ENCODE measurements at regions not wholly inside any gene's neighbourhood (a gene's known extent, or its start where the extent isn't known, plus 50 kb on each side); places are given as distances from the start of the nearest gene placed in this dataset.

GRCh38 chr15:39183164-39183881 lies 397.6 kb upstream of the THBS1 start:
- no peak for DNase-seq (ENCODE audit: low read depth)

DNA sequence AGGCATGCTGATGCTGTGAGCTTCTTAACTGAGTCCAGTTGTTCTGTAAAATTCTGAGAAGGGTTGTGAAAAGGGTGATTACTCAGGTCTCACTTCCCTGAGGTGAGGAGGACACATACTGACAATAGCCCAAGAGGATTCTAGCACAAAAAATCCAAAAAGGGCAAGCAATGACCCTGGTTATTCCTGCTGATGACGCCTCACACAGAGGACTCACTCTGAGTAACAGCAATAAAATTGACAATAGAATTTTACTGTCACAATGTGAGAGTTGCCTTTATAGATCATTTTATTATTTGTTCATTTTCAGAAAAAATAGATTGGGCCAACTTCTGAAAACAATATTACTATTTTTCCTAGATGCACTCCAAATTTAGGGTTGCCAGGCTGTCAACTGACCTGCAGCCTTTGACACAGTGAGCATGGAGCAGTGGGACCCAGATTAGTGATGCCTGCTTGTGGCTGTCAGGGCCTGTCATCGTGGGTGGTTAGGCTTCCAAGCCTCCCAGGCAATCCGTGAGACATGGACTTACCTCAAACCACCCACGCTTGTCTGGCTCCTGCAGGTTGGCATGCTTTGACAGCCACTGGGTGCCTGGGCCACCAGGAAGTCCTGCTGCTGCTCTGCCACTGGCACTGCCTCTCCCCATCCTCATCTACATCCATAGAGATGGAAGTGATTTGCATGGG lies 396.0 kb upstream of the THBS1 start:
- no peak for DNase-seq (ENCODE audit: low read depth)

DNA sequence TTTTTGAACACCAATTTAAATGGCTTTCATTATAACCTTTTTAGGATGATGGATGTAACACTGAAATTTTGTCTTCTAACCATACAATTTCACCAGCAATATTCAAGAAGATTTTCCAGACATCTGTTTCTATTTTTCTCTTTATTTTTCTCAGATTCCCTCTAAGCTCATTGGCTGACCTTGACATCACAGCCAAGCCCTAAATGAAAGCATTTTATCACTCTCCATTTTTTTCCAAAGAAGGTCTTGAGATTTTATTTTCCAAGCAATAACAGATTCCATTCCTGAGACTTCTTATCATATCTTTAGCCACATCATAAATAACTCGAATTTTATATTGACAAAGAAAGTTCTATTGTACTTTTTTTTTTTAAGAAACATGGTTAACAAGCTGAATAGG lies 392.6 kb upstream of the THBS1 start:
- DNase-seq (ENCODE audit: low read depth), result no peak

- DNase-seq (ENCODE audit: low read depth), result no peak
Measured at GRCh38 chr15:39188930-39189329, 391.9 kb upstream of the THBS1 start.

DNA sequence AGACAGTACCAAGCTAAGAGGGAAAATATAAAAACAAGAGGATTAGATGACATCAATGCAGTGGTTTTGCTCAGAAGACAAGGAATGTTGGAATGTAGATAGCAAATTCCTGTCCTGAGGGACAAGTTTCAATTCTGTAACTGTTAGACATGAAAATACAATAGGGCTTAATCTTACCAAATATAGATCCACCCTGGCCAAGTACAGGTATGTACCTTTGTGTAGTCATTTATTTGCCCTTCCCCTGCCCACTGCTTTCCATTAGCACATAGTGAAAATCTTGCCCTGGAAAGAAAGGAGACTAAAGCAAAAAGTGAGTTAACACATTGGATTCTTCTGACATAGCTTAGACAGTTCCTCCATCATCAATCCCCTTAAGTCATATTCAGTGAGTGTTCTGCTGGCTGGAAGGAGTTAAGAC lies 389.0 kb upstream of the THBS1 start:
- DNase-seq (ENCODE audit: low read depth), result no peak

GRCh38 chr15:39192351-39192750 lies 388.5 kb upstream of the THBS1 start:
- DNase-seq (ENCODE audit: low read depth), result no peak

DNA sequence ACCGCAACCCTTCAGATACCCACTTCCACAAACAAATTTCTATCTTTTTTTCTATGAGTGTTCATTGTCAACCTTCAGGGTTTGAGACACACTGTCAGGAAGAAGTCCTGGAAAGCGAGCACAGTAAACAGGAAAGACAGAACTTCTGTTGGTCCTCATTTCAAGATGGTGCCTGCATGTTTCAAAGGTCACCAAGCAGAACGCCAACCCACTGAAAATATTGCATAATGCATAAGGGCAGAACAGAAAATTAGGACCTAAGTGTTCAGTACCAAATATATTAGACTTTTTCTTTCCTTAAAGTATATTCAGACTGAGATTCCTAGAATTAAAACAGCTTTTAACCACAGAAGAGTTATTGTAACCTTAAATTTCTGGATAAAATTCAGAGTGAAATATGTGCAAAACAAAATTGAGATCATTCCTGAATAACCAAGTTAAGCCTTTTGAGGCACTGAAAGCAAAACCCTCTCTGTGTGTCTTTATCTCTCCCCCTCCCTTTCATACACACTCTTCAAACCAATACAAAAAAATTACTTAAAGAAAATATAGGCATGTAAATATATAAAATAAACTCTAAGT lies 387.8 kb upstream of the THBS1 start:
- DNase-seq (ENCODE audit: low read depth), result no peak

DNA sequence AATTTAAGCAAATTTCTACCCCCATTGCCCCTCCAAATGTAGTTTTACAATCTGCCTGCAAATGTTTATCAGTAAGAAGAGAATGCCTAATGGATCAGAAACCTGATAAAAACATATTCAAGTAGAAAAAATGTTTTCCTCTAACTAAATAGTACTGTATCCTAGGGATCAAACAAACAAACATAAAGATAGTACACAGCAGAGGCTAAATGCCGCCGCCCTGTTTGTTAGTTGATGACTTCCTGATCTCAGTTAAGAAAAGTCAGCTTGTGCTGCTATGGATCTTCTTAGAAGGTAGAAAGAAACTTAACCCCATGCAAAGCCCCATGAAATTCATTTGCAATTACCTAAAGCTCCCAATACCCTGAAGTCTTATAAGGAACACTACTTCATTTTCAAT lies 387.3 kb upstream of the THBS1 start:
- no peak for DNase-seq (ENCODE audit: low read depth)

- DNase-seq (ENCODE audit: low read depth), result no peak
Measured at GRCh38 chr15:39194106-39194830, 386.6 kb upstream of the THBS1 start.

GRCh38 chr15:39195961-39196486 lies 384.9 kb upstream of the THBS1 start:
- DNase-seq (ENCODE audit: low read depth), result no peak

DNA sequence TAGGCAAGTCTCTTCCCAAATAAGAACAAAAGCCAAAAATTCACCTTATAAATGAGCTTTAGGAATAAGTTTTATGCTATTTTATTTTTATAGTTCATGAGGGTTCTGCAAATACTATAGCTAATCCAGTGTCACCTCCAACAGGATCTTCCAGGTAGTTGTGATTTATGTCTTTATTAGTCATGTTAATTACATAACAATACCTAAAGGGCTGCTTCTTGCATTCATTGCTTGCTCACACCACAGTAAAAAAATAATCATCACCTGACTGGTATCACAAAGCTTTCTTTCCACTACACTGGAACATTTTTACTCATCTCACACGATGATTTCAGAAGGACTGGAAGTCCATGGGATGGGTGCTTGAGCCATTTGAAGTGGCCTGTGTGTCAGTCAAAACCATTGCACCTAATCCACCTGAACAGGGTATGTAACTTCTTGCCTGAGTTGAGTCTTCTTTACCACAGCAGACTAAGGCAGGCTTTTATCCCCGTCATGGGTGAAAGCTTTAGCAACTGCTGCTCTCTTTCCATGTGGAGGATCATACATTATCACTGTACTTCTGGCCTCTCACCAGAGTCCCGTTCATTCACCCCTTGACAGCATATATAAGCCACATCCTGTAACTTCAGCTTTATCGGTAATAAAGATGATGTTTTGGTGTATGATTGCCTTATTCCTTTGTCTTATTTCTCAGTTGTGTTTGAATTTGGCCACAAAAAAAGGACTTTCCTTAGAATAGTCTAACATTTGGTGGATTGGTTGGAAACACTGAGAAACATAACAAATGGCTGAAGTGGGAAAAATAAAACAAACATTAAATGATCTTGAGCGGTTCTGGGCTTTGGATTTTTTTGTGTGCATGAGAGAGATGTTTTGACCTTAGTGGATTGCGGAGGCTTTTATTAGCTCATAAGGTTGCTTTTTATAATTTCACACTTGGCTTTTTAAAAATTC lies 382.6 kb upstream of the THBS1 start:
- DNase-seq (ENCODE audit: low read depth), result no peak

DNA sequence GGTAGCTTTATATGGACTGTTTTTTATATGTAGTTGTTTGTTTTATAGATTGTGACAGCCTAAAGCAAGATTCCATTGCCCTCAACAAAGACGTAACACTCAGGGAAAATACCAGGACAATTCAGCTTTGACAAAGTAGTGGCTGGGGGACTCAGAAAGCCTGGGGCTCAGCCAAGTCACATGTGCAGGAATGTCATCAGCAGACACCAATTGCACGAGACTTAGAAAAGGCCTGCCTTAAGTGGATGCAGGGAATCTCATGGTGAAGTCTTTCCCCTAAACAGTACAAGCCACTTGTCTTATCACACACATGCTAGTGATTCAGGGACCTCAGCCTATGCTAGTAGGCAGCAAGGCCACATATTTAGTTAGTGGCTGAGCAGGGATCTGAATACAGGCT lies 381.8 kb upstream of the THBS1 start:
- no peak for DNase-seq (ENCODE audit: low read depth)

DNA sequence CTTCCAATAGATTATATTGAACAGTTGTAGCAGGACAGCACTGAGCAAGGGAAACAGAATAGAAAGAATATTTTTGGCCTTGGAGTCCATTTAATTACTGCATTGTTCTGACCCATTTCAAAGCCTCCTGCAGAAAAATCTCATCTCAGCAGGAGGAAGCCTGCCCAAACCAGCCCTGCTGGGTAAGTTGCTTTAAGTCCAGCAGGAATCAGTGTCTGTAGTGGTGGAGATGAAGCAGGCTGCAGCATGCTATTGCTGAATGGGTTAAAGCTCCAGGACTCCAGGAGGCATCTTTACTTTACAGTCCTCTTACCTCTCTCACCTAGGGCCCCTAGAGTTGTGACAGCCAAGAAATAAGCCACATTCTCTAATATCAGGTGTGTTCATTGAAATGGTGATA lies 380.3 kb upstream of the THBS1 start:
- no peak for DNase-seq (ENCODE audit: low read depth)

DNA sequence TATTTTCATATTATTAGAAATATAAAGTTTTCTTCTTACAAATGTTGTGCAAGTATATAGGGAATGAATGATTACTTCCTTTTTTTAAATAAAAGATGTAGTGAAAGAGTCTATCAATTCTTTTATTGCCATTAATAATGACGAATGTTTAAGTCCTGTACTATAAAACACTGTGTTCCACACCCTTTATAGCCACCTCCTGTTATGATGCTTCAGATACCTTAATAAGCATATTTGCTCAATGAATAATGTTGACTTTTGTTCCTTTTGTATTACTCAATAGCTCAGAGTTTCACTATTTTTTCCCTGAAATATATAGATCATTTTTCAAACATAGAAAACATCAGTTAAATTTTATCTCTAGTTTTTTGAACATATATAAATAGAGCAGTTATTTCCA lies 378.2 kb upstream of the THBS1 start:
- DNase-seq (ENCODE audit: low read depth), result no peak

DNA sequence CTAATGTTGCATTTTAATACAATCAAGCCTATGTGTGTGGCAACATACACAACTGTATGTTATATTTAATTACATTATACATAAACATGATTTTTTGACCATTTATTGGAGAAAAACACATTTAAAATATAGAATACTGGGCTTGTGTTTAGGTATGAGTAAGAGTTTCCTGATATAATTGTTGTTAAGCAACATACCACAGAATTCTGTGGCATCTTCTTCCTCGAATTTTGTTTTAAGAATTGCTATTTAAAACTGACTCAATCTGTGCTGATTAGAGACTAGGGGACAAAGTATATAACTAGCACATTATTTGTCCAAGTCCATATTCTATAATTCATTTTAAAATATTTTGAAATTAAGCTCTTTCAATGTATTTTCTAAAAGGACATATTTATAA lies 376.8 kb upstream of the THBS1 start:
- no peak for DNase-seq (ENCODE audit: low read depth)

GRCh38 chr15:39205081-39205480 lies 375.8 kb upstream of the THBS1 start:
- DNase-seq (ENCODE audit: low read depth), result no peak

- DNase-seq (ENCODE audit: low read depth), result no peak
Measured at GRCh38 chr15:39205506-39206371, 375.1 kb upstream of the THBS1 start.

DNA sequence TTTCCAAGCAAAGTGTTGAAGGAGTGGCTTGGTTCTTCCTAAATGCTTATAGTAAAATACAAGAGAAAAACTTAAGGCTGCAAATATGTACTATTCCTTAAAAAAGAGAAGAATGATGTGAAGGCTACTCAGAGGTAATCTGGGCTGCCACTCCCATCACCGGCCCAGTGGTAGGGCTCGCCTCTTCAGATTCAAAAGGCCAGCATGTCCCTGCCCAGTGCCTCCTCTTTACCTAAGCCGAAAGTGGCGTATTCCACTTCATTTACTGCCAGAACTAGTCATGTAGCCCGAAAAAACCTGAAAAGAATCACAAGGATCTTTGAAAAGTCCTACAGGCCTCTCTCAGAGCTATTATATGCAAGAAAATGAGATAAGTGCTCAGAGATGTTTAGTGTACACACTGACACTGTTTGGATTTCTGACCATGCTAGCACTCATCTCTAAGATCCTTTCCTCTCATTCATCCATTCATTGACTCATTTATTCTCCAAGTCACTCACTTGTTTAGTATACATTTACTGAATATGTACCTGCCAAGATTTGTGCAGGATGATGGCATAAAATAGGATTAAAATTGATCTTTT lies 373.3 kb upstream of the THBS1 start:
- no peak for DNase-seq (ENCODE audit: low read depth)

DNA sequence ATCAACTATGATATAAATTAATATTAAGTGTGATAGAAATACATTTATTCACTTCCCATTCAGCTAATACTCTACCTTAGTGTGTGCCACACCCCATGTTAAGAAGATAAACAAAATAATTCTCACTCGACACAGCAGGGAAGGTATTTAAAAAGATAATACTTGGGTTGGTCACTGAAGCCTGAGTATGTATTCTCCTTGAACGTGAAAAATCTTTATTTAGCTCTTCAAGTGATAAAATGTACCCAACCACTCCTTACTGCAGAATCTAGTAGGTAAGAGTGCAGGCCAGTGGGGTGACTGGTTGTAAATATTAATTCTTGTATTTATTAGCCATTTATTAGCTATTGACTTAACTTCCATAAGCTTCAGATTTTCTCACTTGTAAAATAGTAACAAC lies 372.7 kb upstream of the THBS1 start:
- DNase-seq (ENCODE audit: low read depth), result no peak
